ENCODE measurements at regions not wholly inside any gene's neighbourhood (a gene's known extent, or its start where the extent isn't known, plus 50 kb on each side); places are given as distances from the start of the nearest gene placed in this dataset.

DNA sequence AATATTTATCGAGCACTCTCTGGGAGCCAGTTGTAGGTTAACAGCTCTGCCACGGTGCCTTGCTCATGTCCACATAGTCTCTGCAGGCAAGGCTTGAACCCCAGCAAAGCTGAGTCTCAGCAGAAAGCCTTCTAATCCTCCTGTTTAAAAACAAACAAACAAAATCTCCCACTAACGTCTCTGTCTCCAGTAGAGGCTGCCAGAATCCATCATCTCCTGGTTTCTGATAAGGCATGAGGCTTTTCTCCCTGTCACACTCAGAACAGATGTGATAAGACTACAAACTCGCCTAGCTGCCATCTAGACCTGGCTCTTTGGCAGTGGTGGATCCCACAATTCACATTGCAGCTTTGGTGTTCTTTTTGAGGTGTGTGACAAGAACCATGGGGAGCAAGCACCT, 813.2 kb downstream of the AACS start:
- TF ChIP-seq, protein P1, sequence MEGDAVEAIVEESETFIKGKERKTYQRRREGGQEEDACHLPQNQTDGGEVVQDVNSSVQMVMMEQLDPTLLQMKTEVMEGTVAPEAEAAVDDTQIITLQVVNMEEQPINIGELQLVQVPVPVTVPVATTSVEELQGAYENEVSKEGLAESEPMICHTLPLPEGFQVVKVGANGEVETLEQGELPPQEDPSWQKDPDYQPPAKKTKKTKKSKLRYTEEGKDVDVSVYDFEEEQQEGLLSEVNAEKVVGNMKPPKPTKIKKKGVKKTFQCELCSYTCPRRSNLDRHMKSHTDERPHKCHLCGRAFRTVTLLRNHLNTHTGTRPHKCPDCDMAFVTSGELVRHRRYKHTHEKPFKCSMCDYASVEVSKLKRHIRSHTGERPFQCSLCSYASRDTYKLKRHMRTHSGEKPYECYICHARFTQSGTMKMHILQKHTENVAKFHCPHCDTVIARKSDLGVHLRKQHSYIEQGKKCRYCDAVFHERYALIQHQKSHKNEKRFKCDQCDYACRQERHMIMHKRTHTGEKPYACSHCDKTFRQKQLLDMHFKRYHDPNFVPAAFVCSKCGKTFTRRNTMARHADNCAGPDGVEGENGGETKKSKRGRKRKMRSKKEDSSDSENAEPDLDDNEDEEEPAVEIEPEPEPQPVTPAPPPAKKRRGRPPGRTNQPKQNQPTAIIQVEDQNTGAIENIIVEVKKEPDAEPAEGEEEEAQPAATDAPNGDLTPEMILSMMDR (IDR thresholded peaks at IDR 0.05), result no peak
- no peak for TF ChIP-seq POLR2A (IDR thresholded peaks at IDR 0.05)

Measured in adrenal gland (tissue), 5 donors.